H1 (cell line): ENCODE measurements at regions not wholly inside any gene's neighbourhood (a gene's known extent, or its start where the extent isn't known, plus 50 kb on each side); places are given as distances from the start of the nearest gene placed in this dataset.

Experiments
- CTCF ChIA-PET: fragments of 300-600 bp; sonication (Branson Sonifier 250); formaldehyde crosslinking; loops from one replicate; lab custom pipeline; 2021; ENCODE audit not compliant: partially characterized antibody; lab: Charles Lee
- POLR2A ChIA-PET: fragments of 300-600 bp; sonication (Branson Sonifier 250); formaldehyde crosslinking; loops from one replicate; lab custom pipeline; 2021; ENCODE audit warnings: inconsistent platforms; ENCODE audit not compliant: partially characterized antibody; lab: Charles Lee
- DNase-seq, 2 experiments: peaks; one replicate each; pipeline versions ENCODE4 v3.0.0 to v3.0.0-alpha.2; 2010 to 2022; ENCODE audit warnings: low spot score in 2 of 2, low read depth in 1 of 2, mixed read lengths in 1 of 2
- FAIRE-seq: peaks from 2 replicates; lab custom pipeline; 2011; peaks lifted over from hg19 to GRCh38; lab: Jason Lieb, UNC
- H2AFZ ChIP-seq: 2 replicates; pipeline ENCODE4 v1.8.1; 2012; ENCODE audit warnings: low read length, inconsistent platforms
- H2AK5ac ChIP-seq: 2 replicates; pipeline ENCODE4 v1.6.1; 2013; ENCODE audit warnings: low read depth, low read length
- H2BK120ac ChIP-seq: replicated peaks from 2 replicates; pipeline ENCODE3; 2013; ENCODE audit warnings: low read depth, low read length, inconsistent platforms
- H2BK12ac ChIP-seq: 2 replicates; pipeline ENCODE4 v1.6.1; 2013; ENCODE audit warnings: low read depth, low read length
- H2BK15ac ChIP-seq: 2 replicates; pipeline ENCODE4 v1.6.1; 2013; ENCODE audit warnings: low read length
- H2BK20ac ChIP-seq: 2 replicates; pipeline ENCODE4 v1.6.1; 2013; ENCODE audit warnings: low read length
- H2BK5ac ChIP-seq: 2 replicates; pipeline ENCODE4 v1.6.1; 2013; ENCODE audit warnings: low read depth, low read length
- H3K14ac ChIP-seq: 2 replicates; pipeline ENCODE4 v1.6.1; 2013; ENCODE audit warnings: inconsistent platforms; ENCODE audit not compliant: insufficient read length
- H3K18ac ChIP-seq: 2 replicates; pipeline ENCODE4 v1.6.1; 2013; ENCODE audit warnings: low read length; ENCODE audit errors: extremely low read depth
- H3K23ac ChIP-seq: 2 replicates; pipeline ENCODE4 v1.6.1; 2013; ENCODE audit warnings: inconsistent platforms; ENCODE audit not compliant: insufficient read length
- H3K23me2 ChIP-seq: 2 replicates; pipeline ENCODE4 v1.6.1; 2013; ENCODE audit warnings: low read depth, low read length
- H3K27ac ChIP-seq: 2 replicates; pipeline ENCODE4 v1.6.1; 2011; ENCODE audit warnings: low read depth, low read length, inconsistent platforms
- H3K27me3 ChIP-seq, 4 experiments: replicated peaks in 1 of 4; 1 replicate in 1 of 4; 2 replicates in 3 of 4; pipeline versions ENCODE4 v1.6.1 to v1.8.1; 2011 to 2013; ENCODE audit warnings: low read length in 3 of 4, mild to moderate bottlenecking in 3 of 4, inconsistent platforms in 2 of 4, mixed read lengths in 2 of 4, moderate library complexity in 1 of 4; ENCODE audit not compliant: control insufficient read depth in 3 of 4, insufficient read depth in 3 of 4; ENCODE audit errors: extremely low read depth in 1 of 4
- H3K36me3 ChIP-seq, 4 experiments: 2 replicates each; pipeline versions ENCODE4 v1.6.1 to v1.8.1; 2011 to 2013; ENCODE audit warnings: mild to moderate bottlenecking in 4 of 4, low read length in 3 of 4, moderate library complexity in 2 of 4, control low read depth in 1 of 4, inconsistent platforms in 1 of 4; ENCODE audit not compliant: insufficient read depth in 4 of 4, control insufficient read depth in 2 of 4
- H3K4ac ChIP-seq: replicated peaks from 2 replicates; pipeline ENCODE3; 2013; ENCODE audit warnings: low read length, low read depth, mixed read lengths, inconsistent platforms; ENCODE audit not compliant: insufficient read length
- H3K4me1 ChIP-seq, 4 experiments: replicated peaks in 1 of 4; 1 replicate in 1 of 4; 2 replicates in 3 of 4; pipeline versions ENCODE4 v1.6.1 to v1.8.1; 2011 to 2013; ENCODE audit warnings: low read length in 3 of 4, inconsistent platforms in 2 of 4, mixed read lengths in 1 of 4; ENCODE audit not compliant: insufficient read depth in 4 of 4, control insufficient read depth in 3 of 4
- H3K4me2 ChIP-seq, 2 experiments: 2 replicates each; pipeline versions ENCODE4 v1.6.1 to v1.8.1; 2011 to 2013; ENCODE audit warnings: low read depth in 2 of 2, low read length in 2 of 2, control low read depth in 1 of 2, inconsistent platforms in 1 of 2, mild to moderate bottlenecking in 1 of 2; ENCODE audit not compliant: insufficient read depth in 1 of 2
- H3K4me3 ChIP-seq, 4 experiments: fragments of 200-600, 300-600 bp in 1 of 4; sonication (generic), shearing (Covaris generic), sonication (Bioruptor Twin) in 1 of 4; 2 replicates each; pipeline versions ENCODE4 v1.5.1 to v1.8.1; 2011 to 2016; ENCODE audit warnings: low read length in 4 of 4, low read depth in 3 of 4, control low read depth in 2 of 4, inconsistent platforms in 2 of 4, mild to moderate bottlenecking in 2 of 4, mixed read lengths in 1 of 4, moderate library complexity in 1 of 4; ENCODE audit not compliant: insufficient read depth in 2 of 4; ENCODE audit errors: extremely low read depth in 1 of 4
- H3K56ac ChIP-seq: replicated peaks from 2 replicates; pipeline ENCODE3; 2013; ENCODE audit warnings: low read depth, mild to moderate bottlenecking, mixed read lengths, low read length, inconsistent platforms; ENCODE audit not compliant: insufficient read length
- H3K79me1 ChIP-seq: 2 replicates; pipeline ENCODE4 v1.6.1; 2013; ENCODE audit warnings: low read depth, low read length, control low read depth
- H3K79me2 ChIP-seq, 2 experiments: 2 replicates each; pipeline versions ENCODE4 v1.6.1 to v1.8.1; 2012 to 2013; ENCODE audit warnings: low read length in 2 of 2, mild to moderate bottlenecking in 2 of 2, inconsistent platforms in 1 of 2; ENCODE audit not compliant: insufficient read depth in 2 of 2, control insufficient read depth in 1 of 2
- H3K9ac ChIP-seq, 4 experiments: replicated peaks in 1 of 4; 1 replicate in 1 of 4; 2 replicates in 3 of 4; pipeline versions ENCODE4 v1.6.1 to v1.8.1; 2011 to 2013; ENCODE audit warnings: low read depth in 3 of 4, low read length in 3 of 4, control low read depth in 2 of 4, mild to moderate bottlenecking in 2 of 4, moderate library complexity in 2 of 4, inconsistent platforms in 1 of 4; ENCODE audit errors: extremely low read depth in 1 of 4
- H3K9me3 ChIP-seq, 2 experiments: 2 replicates each; pipeline versions ENCODE4 v1.6.1 to v1.8.1; 2012 to 2013; ENCODE audit warnings: mild to moderate bottlenecking in 2 of 2, moderate library complexity in 2 of 2, control low read depth in 1 of 2, inconsistent platforms in 1 of 2, low read depth in 1 of 2, low read length in 1 of 2, mixed read lengths in 1 of 2; ENCODE audit not compliant: insufficient read depth in 2 of 2
- H4K20me1 ChIP-seq, 2 experiments: replicated peaks in 1 of 2; 2 replicates each; pipeline versions ENCODE3 to v1.8.1; 2011 to 2013; ENCODE audit warnings: inconsistent platforms in 2 of 2, low read length in 2 of 2, mild to moderate bottlenecking in 1 of 2; ENCODE audit not compliant: insufficient read depth in 2 of 2, control insufficient read depth in 1 of 2
- H4K5ac ChIP-seq: 2 replicates; pipeline ENCODE4 v1.6.1; 2013; ENCODE audit warnings: low read length, low read depth, mixed read lengths, inconsistent platforms; ENCODE audit not compliant: insufficient read length
- H4K8ac ChIP-seq: 2 replicates; pipeline ENCODE4 v1.8.0; 2013; ENCODE audit warnings: mild to moderate bottlenecking, moderate library complexity, low read length, inconsistent platforms; ENCODE audit not compliant: insufficient read depth; ENCODE audit errors: extremely low read depth
- H4K91ac ChIP-seq: replicated peaks from 2 replicates; pipeline ENCODE3; 2013; ENCODE audit warnings: low read length, mixed read lengths, inconsistent platforms; ENCODE audit not compliant: insufficient read length
- CBX5 ChIP-seq: fragments of 300-800, 300-1000 bp; sonication (generic); IDR thresholded peaks from 2 replicates; pipeline ENCODE4 v1.7.1; 2016; ENCODE audit warnings: antibody characterized with exemption, low read length, low read depth
- EZH2 ChIP-seq: fragments of 200-600 bp; sonication (generic); IDR thresholded peaks from 2 replicates; pipeline ENCODE4 v1.7.1; 2012; ENCODE audit warnings: low read depth, mild to moderate bottlenecking, moderate library complexity, low read length, inconsistent platforms; ENCODE audit not compliant: severe bottlenecking
- GTF2F1 ChIP-seq: IDR thresholded peaks from 2 replicates; pipeline ENCODE4 v1.6.1; 2012; ENCODE audit warnings: low read depth, low read length, improper control_type of control experiment, borderline replicate concordance
- POLR2AphosphoS5 ChIP-seq: IDR thresholded peaks from 2 replicates; pipeline ENCODE4 v1.6.1; 2011; ENCODE audit warnings: low read depth, low read length
- RBBP5 ChIP-seq: IDR thresholded peaks from 2 replicates; pipeline ENCODE4 v1.7.1; 2012; ENCODE audit warnings: low read depth, mild to moderate bottlenecking, inconsistent platforms, low read length, moderate library complexity, borderline replicate concordance
- SAP30 ChIP-seq: fragments of 300-600 bp; sonication (generic); IDR thresholded peaks from 2 replicates; pipeline ENCODE4 v1.7.1; 2012; ENCODE audit warnings: low read length, moderate library complexity, mild to moderate bottlenecking, inconsistent platforms; ENCODE audit not compliant: insufficient read depth, insufficient replicate concordance
- WGBS, 2 experiments: shearing (Covaris generic) in 1 of 2; methylation state at CpG; one replicate each; pipeline versions ENCODE4 v1.1.6 to v1.1.7; 2013 to 2015; ENCODE audit warnings: low lambda C conversion rate in 2 of 2, mixed read lengths in 2 of 2, inconsistent platforms in 1 of 2, low coverage in 1 of 2, missing lambda C conversion rate in 1 of 2; ENCODE audit not compliant: insufficient replicate concordance in 2 of 2, insufficient coverage in 1 of 2, insufficient read length in 1 of 2; ENCODE audit errors: extremely low coverage in 1 of 2, missing lambda C conversion rate in 1 of 2; 5-methylcytosine and 5-hydroxymethylcytosine counted together
- TF ChIP-seq, protein P1 (sequence below), 3 experiments: IDR thresholded peaks; 1 replicate in 2 of 3; 2 replicates in 1 of 3; pipeline versions ENCODE4 v1.5.1 to v1.6.1; 2011; ENCODE audit warnings: low read length in 3 of 3, mild to moderate bottlenecking in 3 of 3, inconsistent platforms in 2 of 3, low read depth in 1 of 3, moderate library complexity in 1 of 3; ENCODE audit not compliant: insufficient read depth in 1 of 3; ENCODE audit errors: control extremely low read depth in 1 of 3

DNA sequence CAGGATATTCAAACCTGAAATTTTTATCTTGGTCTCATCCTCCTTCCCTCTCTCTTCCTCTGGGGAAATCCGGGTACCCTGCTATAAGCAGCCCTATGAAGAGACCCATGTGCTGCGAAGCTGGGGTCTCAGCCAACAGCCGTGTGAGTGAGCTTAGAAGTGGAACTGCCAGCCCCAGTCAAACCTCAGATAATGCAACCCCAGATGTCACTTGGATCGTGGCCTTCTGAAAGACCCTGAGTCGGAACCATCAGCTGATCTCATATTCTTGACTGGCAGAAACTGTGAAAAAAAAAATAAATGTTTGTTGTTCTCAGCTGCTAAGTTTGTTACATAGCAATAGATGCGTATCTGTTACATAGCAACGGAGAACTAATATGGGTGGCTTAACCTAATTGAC lies 198.1 kb upstream of the NPY2R start:
- Histone ChIP-seq H3K79me1 (no peaks in the 10 kb centered on the region), H2AFZ (no peak overlapping the region)

More for the DNA sequence above, 198.1 kb upstream of the NPY2R start:
- Histone ChIP-seq H2BK12ac (no peak overlapping the region), H3K23me2 (no peaks in the 10 kb centered on the region), H2BK20ac (no peak overlapping the region), H3K4me3 (no peak overlapping the region), H2BK120ac (no peak overlapping the region), H3K79me2 (no peaks in the 10 kb centered on the region), H3K9ac (no peak overlapping the region), H4K5ac (no peak overlapping the region), H2BK5ac (no peak overlapping the region), H2BK15ac (no peak overlapping the region), H2AK5ac (no peak overlapping the region), H3K23ac (no peak overlapping the region), H4K91ac (no peak overlapping the region), H3K14ac (no peak overlapping the region), H3K27ac (no peak overlapping the region), H3K36me3 (no peaks in the 10 kb centered on the region), H4K20me1 (no peaks in the 10 kb centered on the region)
- WGBS, 2 experiments, result 83% methylated on average over 6 of the region's 7 CpGs; no CpG with 5 or more reads in 1 of the 2 experiments
- CTCF ChIA-PET, result interaction anchor here (1.1 to 2.1 kb wide), 3 partner anchors 16 to 343 kb away, joined by 4 to 18 read pairs (median 5); no protein-coding TSS in a partner anchor
- FAIRE-seq, result no peak
- DNase-seq, result no peak
- TF ChIP-seq RBBP5 (no peak), POLR2AphosphoS5 (no peak), SAP30 (no peak), CBX5 (no peak), EZH2 (no peak), GTF2F1 (no peak)
- TF ChIP-seq, protein P1, sequence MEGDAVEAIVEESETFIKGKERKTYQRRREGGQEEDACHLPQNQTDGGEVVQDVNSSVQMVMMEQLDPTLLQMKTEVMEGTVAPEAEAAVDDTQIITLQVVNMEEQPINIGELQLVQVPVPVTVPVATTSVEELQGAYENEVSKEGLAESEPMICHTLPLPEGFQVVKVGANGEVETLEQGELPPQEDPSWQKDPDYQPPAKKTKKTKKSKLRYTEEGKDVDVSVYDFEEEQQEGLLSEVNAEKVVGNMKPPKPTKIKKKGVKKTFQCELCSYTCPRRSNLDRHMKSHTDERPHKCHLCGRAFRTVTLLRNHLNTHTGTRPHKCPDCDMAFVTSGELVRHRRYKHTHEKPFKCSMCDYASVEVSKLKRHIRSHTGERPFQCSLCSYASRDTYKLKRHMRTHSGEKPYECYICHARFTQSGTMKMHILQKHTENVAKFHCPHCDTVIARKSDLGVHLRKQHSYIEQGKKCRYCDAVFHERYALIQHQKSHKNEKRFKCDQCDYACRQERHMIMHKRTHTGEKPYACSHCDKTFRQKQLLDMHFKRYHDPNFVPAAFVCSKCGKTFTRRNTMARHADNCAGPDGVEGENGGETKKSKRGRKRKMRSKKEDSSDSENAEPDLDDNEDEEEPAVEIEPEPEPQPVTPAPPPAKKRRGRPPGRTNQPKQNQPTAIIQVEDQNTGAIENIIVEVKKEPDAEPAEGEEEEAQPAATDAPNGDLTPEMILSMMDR (IDR thresholded peaks at IDR 0.05; ENCODE audit: control extremely low read depth in 1 of 3, insufficient read depth in 1 of 3, low read depth in 1 of 3, low read length in 3 of 3), result no peak
- TF ChIP-seq, all 59 proteins: peak for 0
- Histone ChIP-seq H3K27me3 (no peaks in the 10 kb centered on the region), H4K8ac (no peak overlapping the region), H3K9me3 (no peaks in the 10 kb centered on the region), H3K56ac (no peak overlapping the region), H3K18ac (no peak overlapping the region), H3K4ac (no peak overlapping the region), H3K4me2 (no peak overlapping the region), H3K4me1 (no peaks in the 10 kb centered on the region)
- POLR2A ChIA-PET, result no interaction called here
